IPS-15b (cell line): ENCODE measurements at regions not wholly inside any gene's neighbourhood (a gene's known extent, or its start where the extent isn't known, plus 50 kb on each side); places are given as distances from the start of the nearest gene placed in this dataset.

Source experiments
- H3K27me3 ChIP-seq: one replicate; pipeline ENCODE4 v1.6.1; 2013; ENCODE audit warnings: low read length; ENCODE audit not compliant: control insufficient read depth, insufficient read depth
- H3K36me3 ChIP-seq: one replicate; pipeline ENCODE4 v1.6.1; 2013; ENCODE audit warnings: low read length; ENCODE audit not compliant: control insufficient read depth, insufficient read depth
- H3K4me1 ChIP-seq: one replicate; pipeline ENCODE4 v1.6.1; 2013; ENCODE audit warnings: mild to moderate bottlenecking, low read length; ENCODE audit not compliant: control insufficient read depth, insufficient read depth
- H3K4me3 ChIP-seq: one replicate; pipeline ENCODE4 v1.5.1; 2013; ENCODE audit warnings: low read depth, low read length
- H3K9ac ChIP-seq: one replicate; pipeline ENCODE4 v1.6.1; 2013; ENCODE audit warnings: low read depth, mild to moderate bottlenecking, low read length
- H3K9me3 ChIP-seq: one replicate; pipeline ENCODE4 v1.6.1; 2013; ENCODE audit warnings: mild to moderate bottlenecking, low read length; ENCODE audit not compliant: control insufficient read depth, insufficient read depth

- peaks cover 3% of the 10 kb centered on the region for H3K9me3 ChIP-seq
- H3K27me3 ChIP-seq, result no peaks in the 10 kb centered on the region
- no peak overlapping the region for H3K9ac ChIP-seq
Measured at GRCh38 chr18:39806525-39806924, 2148.5 kb upstream of the PIK3C3 start.

GRCh38 chr18:39805218-39805617 is 2149.8 kb upstream of the PIK3C3 start:
- Histone ChIP-seq H3K27me3 (no peaks in the 10 kb centered on the region), H3K4me3 (no peak overlapping the region), H3K9me3 (peaks cover 3% of the 10 kb centered on the region), H3K36me3 (no peaks in the 10 kb centered on the region), H3K4me1 (no peaks in the 10 kb centered on the region), H3K9ac (no peak overlapping the region)

More at GRCh38 chr18:39806525-39806924, 2148.5 kb upstream of the PIK3C3 start:
- no peak overlapping the region for H3K4me3 ChIP-seq
- no peaks in the 10 kb centered on the region for H3K4me1 ChIP-seq
- no peaks in the 10 kb centered on the region for H3K36me3 ChIP-seq

GRCh38 chr18:39802648-39803229 is 2152.3 kb upstream of the PIK3C3 start:
- Histone ChIP-seq H3K9me3 (peaks cover 3% of the 10 kb centered on the region), H3K4me3 (no peak overlapping the region), H3K36me3 (no peaks in the 10 kb centered on the region), H3K9ac (no peak overlapping the region), H3K27me3 (no peaks in the 10 kb centered on the region), H3K4me1 (no peaks in the 10 kb centered on the region)

- H3K27me3 ChIP-seq, result no peaks in the 10 kb centered on the region
- H3K9me3 ChIP-seq, result peaks cover 3% of the 10 kb centered on the region
- H3K36me3 ChIP-seq, result no peaks in the 10 kb centered on the region
- H3K9ac ChIP-seq, result no peak overlapping the region
- no peak overlapping the region for H3K4me3 ChIP-seq
- H3K4me1 ChIP-seq, result no peaks in the 10 kb centered on the region
Measured at GRCh38 chr18:39801848-39802247, 2153.2 kb upstream of the PIK3C3 start.

- no peak overlapping the region for H3K4me3 ChIP-seq
- H3K9me3 ChIP-seq, result peaks cover 3% of the 10 kb centered on the region
- H3K36me3 ChIP-seq, result no peaks in the 10 kb centered on the region
- H3K9ac ChIP-seq, result no peak overlapping the region
- H3K27me3 ChIP-seq, result no peaks in the 10 kb centered on the region
- no peaks in the 10 kb centered on the region for H3K4me1 ChIP-seq
Measured at GRCh38 chr18:39801010-39801409, 2154.0 kb upstream of the PIK3C3 start.

- Histone ChIP-seq H3K4me3 (peak overlapping the region; percentile 52), H3K9ac (no peak overlapping the region), H3K36me3 (peaks cover 2% of the 10 kb centered on the region), H3K9me3 (peaks cover 3% of the 10 kb centered on the region), H3K27me3 (no peaks in the 10 kb centered on the region), H3K4me1 (no peaks in the 10 kb centered on the region)
Measured at GRCh38 chr18:39799006-39799405, 2156.0 kb upstream of the PIK3C3 start.

- Histone ChIP-seq H3K4me3 (no peak overlapping the region), H3K9me3 (no peaks in the 10 kb centered on the region), H3K9ac (no peak overlapping the region), H3K36me3 (peaks cover 2% of the 10 kb centered on the region), H3K27me3 (no peaks in the 10 kb centered on the region), H3K4me1 (peaks cover 8% of the 10 kb centered on the region)
Measured at GRCh38 chr18:39796393-39796792, 2158.6 kb upstream of the PIK3C3 start.

- peaks cover 2% of the 10 kb centered on the region for H3K36me3 ChIP-seq
- H3K4me3 ChIP-seq, result no peak overlapping the region
- H3K9me3 ChIP-seq, result no peaks in the 10 kb centered on the region
- peaks cover 8% of the 10 kb centered on the region for H3K4me1 ChIP-seq
- H3K27me3 ChIP-seq, result no peaks in the 10 kb centered on the region
- H3K9ac ChIP-seq, result no peak overlapping the region
Measured at GRCh38 chr18:39795350-39795749, 2159.7 kb upstream of the PIK3C3 start.

GRCh38 chr18:39793609-39794008 is 2161.4 kb upstream of the PIK3C3 start:
- H3K4me3 ChIP-seq, result no peak overlapping the region
- H3K4me1 ChIP-seq, result peaks cover 14% of the 10 kb centered on the region
- no peaks in the 10 kb centered on the region for H3K27me3 ChIP-seq
- peaks cover 2% of the 10 kb centered on the region for H3K36me3 ChIP-seq
- no peak overlapping the region for H3K9ac ChIP-seq
- no peaks in the 10 kb centered on the region for H3K9me3 ChIP-seq

- Histone ChIP-seq H3K9me3 (no peaks in the 10 kb centered on the region), H3K9ac (no peak overlapping the region)
Measured at GRCh38 chr18:39788383-39788782, 2166.7 kb upstream of the PIK3C3 start.

GRCh38 chr18:39786477-39786876 is 2168.6 kb upstream of the PIK3C3 start:
- no peak overlapping the region for H3K9ac ChIP-seq
- H3K27me3 ChIP-seq, result no peaks in the 10 kb centered on the region
- no peak overlapping the region for H3K4me3 ChIP-seq
- H3K9me3 ChIP-seq, result no peaks in the 10 kb centered on the region
- peaks cover 29% of the 10 kb centered on the region for H3K4me1 ChIP-seq
- H3K36me3 ChIP-seq, result no peaks in the 10 kb centered on the region

More at GRCh38 chr18:39788383-39788782, 2166.7 kb upstream of the PIK3C3 start:
- Histone ChIP-seq H3K4me1 (peaks cover 31% of the 10 kb centered on the region), H3K4me3 (no peak overlapping the region), H3K27me3 (no peaks in the 10 kb centered on the region), H3K36me3 (no peaks in the 10 kb centered on the region)

GRCh38 chr18:39784541-39784940 is 2170.5 kb upstream of the PIK3C3 start:
- Histone ChIP-seq H3K9me3 (no peaks in the 10 kb centered on the region), H3K4me3 (no peak overlapping the region), H3K9ac (no peak overlapping the region), H3K36me3 (no peaks in the 10 kb centered on the region), H3K4me1 (peaks cover 29% of the 10 kb centered on the region), H3K27me3 (no peaks in the 10 kb centered on the region)
